Glutamatergic neuron (in vitro differentiated cells): ENCODE measurements at regions not wholly inside any gene's neighbourhood (a gene's known extent, or its start where the extent isn't known, plus 50 kb on each side); places are given as distances from the start of the nearest gene placed in this dataset.

Experiments used
- DNase-seq: peaks from one replicate; pipeline ENCODE4 v3.0.0; 2022
- H3K27ac Mint-ChIP-seq: one replicate; pipeline ENCODE4 v1.8.0; 2020; ENCODE audit warnings: mild to moderate bottlenecking, mixed read lengths, inconsistent platforms; ENCODE audit not compliant: unreplicated experiment
- H3K27me3 Mint-ChIP-seq: one replicate; pipeline ENCODE4 v1.8.0; 2020; ENCODE audit warnings: mild to moderate bottlenecking, moderate library complexity, mixed read lengths, inconsistent platforms; ENCODE audit not compliant: unreplicated experiment
- H3K36me3 Mint-ChIP-seq: one replicate; pipeline ENCODE4 v1.8.0; 2020; ENCODE audit warnings: mild to moderate bottlenecking, mixed read lengths, inconsistent platforms; ENCODE audit not compliant: unreplicated experiment
- H3K4me1 Mint-ChIP-seq: one replicate; pipeline ENCODE4 v1.8.0; 2020; ENCODE audit warnings: mild to moderate bottlenecking, low read depth, mixed read lengths, inconsistent platforms; ENCODE audit not compliant: unreplicated experiment
- H3K4me3 Mint-ChIP-seq: one replicate; pipeline ENCODE4 v1.8.0; 2020; ENCODE audit warnings: mild to moderate bottlenecking, mixed read lengths, inconsistent platforms; ENCODE audit not compliant: unreplicated experiment
- H3K9me3 Mint-ChIP-seq: one replicate; pipeline ENCODE4 v1.8.0; 2020; ENCODE audit warnings: mild to moderate bottlenecking, moderate library complexity, mixed read lengths, inconsistent platforms; ENCODE audit not compliant: unreplicated experiment
- TF ChIP-seq, protein P1 (sequence below): fragments of 200-600 bp; sonication (generic); IDR thresholded peaks from one replicate; pipeline ENCODE4 v1.5.0; 2021; ENCODE audit not compliant: partially characterized antibody, unreplicated experiment

DNA sequence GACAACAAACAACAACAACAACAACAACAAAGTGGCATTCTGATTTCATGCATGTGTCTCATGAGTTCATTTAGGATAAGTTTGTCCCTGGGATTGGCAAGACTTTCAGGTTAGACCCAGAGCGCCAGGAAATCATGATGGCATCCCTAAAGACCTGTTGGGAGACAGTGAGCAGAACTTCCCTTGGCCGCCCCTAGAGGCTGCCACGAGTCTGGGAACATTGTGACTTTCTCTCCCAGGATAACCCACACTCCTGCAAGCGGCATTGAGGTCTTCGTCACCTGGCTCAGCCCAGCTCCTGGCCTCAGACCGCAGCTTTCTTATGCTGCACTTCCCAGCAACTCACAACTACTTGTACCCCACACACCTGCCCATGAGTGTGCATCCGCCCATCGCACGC, 80.5 kb upstream of the RNF32 start:
- TF ChIP-seq, protein P1, sequence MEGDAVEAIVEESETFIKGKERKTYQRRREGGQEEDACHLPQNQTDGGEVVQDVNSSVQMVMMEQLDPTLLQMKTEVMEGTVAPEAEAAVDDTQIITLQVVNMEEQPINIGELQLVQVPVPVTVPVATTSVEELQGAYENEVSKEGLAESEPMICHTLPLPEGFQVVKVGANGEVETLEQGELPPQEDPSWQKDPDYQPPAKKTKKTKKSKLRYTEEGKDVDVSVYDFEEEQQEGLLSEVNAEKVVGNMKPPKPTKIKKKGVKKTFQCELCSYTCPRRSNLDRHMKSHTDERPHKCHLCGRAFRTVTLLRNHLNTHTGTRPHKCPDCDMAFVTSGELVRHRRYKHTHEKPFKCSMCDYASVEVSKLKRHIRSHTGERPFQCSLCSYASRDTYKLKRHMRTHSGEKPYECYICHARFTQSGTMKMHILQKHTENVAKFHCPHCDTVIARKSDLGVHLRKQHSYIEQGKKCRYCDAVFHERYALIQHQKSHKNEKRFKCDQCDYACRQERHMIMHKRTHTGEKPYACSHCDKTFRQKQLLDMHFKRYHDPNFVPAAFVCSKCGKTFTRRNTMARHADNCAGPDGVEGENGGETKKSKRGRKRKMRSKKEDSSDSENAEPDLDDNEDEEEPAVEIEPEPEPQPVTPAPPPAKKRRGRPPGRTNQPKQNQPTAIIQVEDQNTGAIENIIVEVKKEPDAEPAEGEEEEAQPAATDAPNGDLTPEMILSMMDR = no peak
- Mint-ChIP-seq H3K36me3 (peaks cover 17% of the 10 kb centered on the region), H3K27ac (no peak overlapping the region), H3K27me3 (no peaks in the 10 kb centered on the region), H3K9me3 (no peaks in the 10 kb centered on the region), H3K4me1 (no peaks in the 10 kb centered on the region), H3K4me3 (no peak overlapping the region)
- DNase-seq = no peak

DNA sequence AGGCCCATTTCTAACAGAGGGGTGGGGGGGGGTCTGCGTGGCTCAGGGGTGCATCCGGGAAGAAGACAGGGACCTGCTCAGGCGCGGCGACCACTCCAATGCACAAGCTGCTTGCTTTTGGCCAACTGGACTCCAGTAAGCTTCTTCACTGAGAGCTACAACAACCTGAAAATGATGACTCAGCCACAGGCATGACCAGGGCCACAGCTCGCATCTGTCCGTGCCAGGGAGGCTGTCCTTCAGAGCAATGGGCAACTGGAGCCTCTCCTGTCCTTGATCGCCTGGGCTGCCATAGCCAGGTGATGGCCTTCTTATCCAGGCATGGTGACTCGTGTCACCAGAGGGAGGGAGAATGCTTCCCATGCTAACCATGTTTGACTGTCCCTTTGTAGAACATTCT, 81.6 kb upstream of the RNF32 start:
- Mint-ChIP-seq H3K4me1 (no peaks in the 10 kb centered on the region), H3K27ac (no peak overlapping the region), H3K9me3 (no peaks in the 10 kb centered on the region), H3K36me3 (peaks cover 8% of the 10 kb centered on the region), H3K4me3 (no peak overlapping the region), H3K27me3 (no peaks in the 10 kb centered on the region)
- no peak for DNase-seq
- TF ChIP-seq, protein P1 = no peak

DNA sequence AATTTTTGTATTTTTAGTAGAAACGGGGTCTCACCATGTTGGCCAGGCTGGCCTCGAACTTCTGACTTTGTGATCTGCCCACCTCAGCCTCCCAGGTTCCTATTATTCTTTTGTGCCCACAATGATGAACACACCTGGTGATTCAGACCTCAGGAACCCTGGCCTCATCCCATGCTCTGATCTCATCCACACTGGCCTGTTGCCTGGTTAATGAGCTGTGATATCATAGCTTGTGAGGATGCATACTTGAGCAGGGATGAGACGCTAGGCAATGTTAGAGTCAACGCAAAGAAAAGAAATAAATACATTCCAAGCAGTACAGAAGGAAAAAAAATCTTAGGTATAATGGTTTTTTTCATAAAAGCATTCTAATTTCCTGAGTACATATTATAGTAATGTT, 82.4 kb upstream of the RNF32 start:
- DNase-seq = no peak
- H3K9me3 Mint-ChIP-seq = no peaks in the 10 kb centered on the region
- TF ChIP-seq, protein P1 = no peak
- H3K4me1 Mint-ChIP-seq = no peaks in the 10 kb centered on the region
- H3K4me3 Mint-ChIP-seq = no peak overlapping the region
- no peak overlapping the region for H3K27ac Mint-ChIP-seq
- H3K36me3 Mint-ChIP-seq = peaks cover under 1% of the 10 kb centered on the region
- no peaks in the 10 kb centered on the region for H3K27me3 Mint-ChIP-seq

DNA sequence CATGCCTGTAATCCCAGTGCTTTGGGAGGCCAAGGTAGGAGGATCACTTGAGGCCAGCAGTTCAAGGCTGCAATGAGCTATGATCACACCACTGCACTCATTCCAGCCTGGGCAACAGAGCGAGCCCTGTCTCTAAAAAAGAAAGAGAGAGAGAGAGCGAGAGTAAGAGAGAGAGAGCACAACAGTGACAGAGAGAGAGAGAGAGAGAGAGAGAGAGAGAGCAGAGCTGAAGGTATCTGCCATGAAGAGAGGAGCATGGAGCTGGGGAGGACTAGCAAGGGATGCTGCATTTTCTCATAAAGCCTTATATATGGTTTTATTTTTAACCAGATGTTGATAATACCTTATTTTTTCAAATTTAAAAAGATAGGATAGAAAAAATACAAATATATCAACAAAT, 84.5 kb upstream of the RNF32 start:
- no peaks in the 10 kb centered on the region for H3K36me3 Mint-ChIP-seq
- no peaks in the 10 kb centered on the region for H3K27me3 Mint-ChIP-seq
- H3K9me3 Mint-ChIP-seq = no peaks in the 10 kb centered on the region
- H3K4me3 Mint-ChIP-seq = no peak overlapping the region
- TF ChIP-seq, protein P1 = no peak
- no peak for DNase-seq
- H3K27ac Mint-ChIP-seq = no peak overlapping the region
- no peaks in the 10 kb centered on the region for H3K4me1 Mint-ChIP-seq

DNA sequence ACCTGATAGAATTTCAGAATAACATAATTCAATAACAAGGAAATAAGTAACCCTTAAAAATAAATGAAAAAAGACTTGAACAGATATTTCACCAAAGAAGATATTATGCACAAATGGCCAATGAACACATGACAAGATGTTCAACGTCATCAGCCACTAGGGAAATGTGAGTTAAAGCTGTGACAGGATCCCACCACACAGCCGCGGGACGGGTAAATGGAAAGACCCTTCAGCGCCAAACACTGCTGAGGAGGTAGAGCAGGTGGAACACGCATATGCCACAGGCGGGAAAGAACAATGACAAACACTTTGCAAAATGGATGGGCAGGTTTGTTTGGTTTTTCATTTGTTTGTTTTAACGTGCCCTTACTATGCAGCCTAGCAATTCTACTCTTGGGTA, 86.1 kb upstream of the RNF32 start:
- H3K27ac Mint-ChIP-seq = no peak overlapping the region

More for the DNA sequence above, 86.1 kb upstream of the RNF32 start:
- DNase-seq = no peak
- H3K27me3 Mint-ChIP-seq = no peaks in the 10 kb centered on the region
- no peaks in the 10 kb centered on the region for H3K9me3 Mint-ChIP-seq
- H3K36me3 Mint-ChIP-seq = no peaks in the 10 kb centered on the region
- no peak overlapping the region for H3K4me3 Mint-ChIP-seq
- TF ChIP-seq, protein P1 = no peak
- no peaks in the 10 kb centered on the region for H3K4me1 Mint-ChIP-seq
